H1 (cell line): ENCODE measurements at regions not wholly inside any gene's neighbourhood (a gene's known extent, or its start where the extent isn't known, plus 50 kb on each side); places are given as distances from the start of the nearest gene placed in this dataset.

Experiments
- CTCF ChIA-PET: fragments of 300-600 bp; sonication (Branson Sonifier 250); formaldehyde crosslinking; loops from one replicate; lab custom pipeline; 2021; ENCODE audit not compliant: partially characterized antibody; lab: Charles Lee
- POLR2A ChIA-PET: fragments of 300-600 bp; sonication (Branson Sonifier 250); formaldehyde crosslinking; loops from one replicate; lab custom pipeline; 2021; ENCODE audit warnings: inconsistent platforms; ENCODE audit not compliant: partially characterized antibody; lab: Charles Lee
- DNase-seq, 2 experiments: peaks; one replicate each; pipeline versions ENCODE4 v3.0.0 to v3.0.0-alpha.2; 2010 to 2022; ENCODE audit warnings: low spot score in 2 of 2, low read depth in 1 of 2, mixed read lengths in 1 of 2
- FAIRE-seq: peaks from 2 replicates; lab custom pipeline; 2011; peaks lifted over from hg19 to GRCh38; lab: Jason Lieb, UNC
- H2AFZ ChIP-seq: 2 replicates; pipeline ENCODE4 v1.8.1; 2012; ENCODE audit warnings: low read length, inconsistent platforms
- H2AK5ac ChIP-seq: 2 replicates; pipeline ENCODE4 v1.6.1; 2013; ENCODE audit warnings: low read depth, low read length
- H2BK120ac ChIP-seq: replicated peaks from 2 replicates; pipeline ENCODE3; 2013; ENCODE audit warnings: low read depth, low read length, inconsistent platforms
- H2BK12ac ChIP-seq: 2 replicates; pipeline ENCODE4 v1.6.1; 2013; ENCODE audit warnings: low read depth, low read length
- H2BK15ac ChIP-seq: 2 replicates; pipeline ENCODE4 v1.6.1; 2013; ENCODE audit warnings: low read length
- H2BK20ac ChIP-seq: 2 replicates; pipeline ENCODE4 v1.6.1; 2013; ENCODE audit warnings: low read length
- H2BK5ac ChIP-seq: 2 replicates; pipeline ENCODE4 v1.6.1; 2013; ENCODE audit warnings: low read depth, low read length
- H3K14ac ChIP-seq: 2 replicates; pipeline ENCODE4 v1.6.1; 2013; ENCODE audit warnings: inconsistent platforms; ENCODE audit not compliant: insufficient read length
- H3K18ac ChIP-seq: 2 replicates; pipeline ENCODE4 v1.6.1; 2013; ENCODE audit warnings: low read length; ENCODE audit errors: extremely low read depth
- H3K23ac ChIP-seq: 2 replicates; pipeline ENCODE4 v1.6.1; 2013; ENCODE audit warnings: inconsistent platforms; ENCODE audit not compliant: insufficient read length
- H3K23me2 ChIP-seq: 2 replicates; pipeline ENCODE4 v1.6.1; 2013; ENCODE audit warnings: low read depth, low read length
- H3K27ac ChIP-seq: 2 replicates; pipeline ENCODE4 v1.6.1; 2011; ENCODE audit warnings: low read depth, low read length, inconsistent platforms
- H3K27me3 ChIP-seq, 4 experiments: replicated peaks in 1 of 4; 1 replicate in 1 of 4; 2 replicates in 3 of 4; pipeline versions ENCODE4 v1.6.1 to v1.8.1; 2011 to 2013; ENCODE audit warnings: low read length in 3 of 4, mild to moderate bottlenecking in 3 of 4, inconsistent platforms in 2 of 4, mixed read lengths in 2 of 4, moderate library complexity in 1 of 4; ENCODE audit not compliant: control insufficient read depth in 3 of 4, insufficient read depth in 3 of 4; ENCODE audit errors: extremely low read depth in 1 of 4
- H3K36me3 ChIP-seq, 4 experiments: 2 replicates each; pipeline versions ENCODE4 v1.6.1 to v1.8.1; 2011 to 2013; ENCODE audit warnings: mild to moderate bottlenecking in 4 of 4, low read length in 3 of 4, moderate library complexity in 2 of 4, control low read depth in 1 of 4, inconsistent platforms in 1 of 4; ENCODE audit not compliant: insufficient read depth in 4 of 4, control insufficient read depth in 2 of 4
- H3K4ac ChIP-seq: replicated peaks from 2 replicates; pipeline ENCODE3; 2013; ENCODE audit warnings: low read length, low read depth, mixed read lengths, inconsistent platforms; ENCODE audit not compliant: insufficient read length
- H3K4me1 ChIP-seq, 4 experiments: replicated peaks in 1 of 4; 1 replicate in 1 of 4; 2 replicates in 3 of 4; pipeline versions ENCODE4 v1.6.1 to v1.8.1; 2011 to 2013; ENCODE audit warnings: low read length in 3 of 4, inconsistent platforms in 2 of 4, mixed read lengths in 1 of 4; ENCODE audit not compliant: insufficient read depth in 4 of 4, control insufficient read depth in 3 of 4
- H3K4me2 ChIP-seq, 2 experiments: 2 replicates each; pipeline versions ENCODE4 v1.6.1 to v1.8.1; 2011 to 2013; ENCODE audit warnings: low read depth in 2 of 2, low read length in 2 of 2, control low read depth in 1 of 2, inconsistent platforms in 1 of 2, mild to moderate bottlenecking in 1 of 2; ENCODE audit not compliant: insufficient read depth in 1 of 2
- H3K4me3 ChIP-seq, 4 experiments: fragments of 200-600, 300-600 bp in 1 of 4; sonication (generic), shearing (Covaris generic), sonication (Bioruptor Twin) in 1 of 4; 2 replicates each; pipeline versions ENCODE4 v1.5.1 to v1.8.1; 2011 to 2016; ENCODE audit warnings: low read length in 4 of 4, low read depth in 3 of 4, control low read depth in 2 of 4, inconsistent platforms in 2 of 4, mild to moderate bottlenecking in 2 of 4, mixed read lengths in 1 of 4, moderate library complexity in 1 of 4; ENCODE audit not compliant: insufficient read depth in 2 of 4; ENCODE audit errors: extremely low read depth in 1 of 4
- H3K56ac ChIP-seq: replicated peaks from 2 replicates; pipeline ENCODE3; 2013; ENCODE audit warnings: low read depth, mild to moderate bottlenecking, mixed read lengths, low read length, inconsistent platforms; ENCODE audit not compliant: insufficient read length
- H3K79me1 ChIP-seq: 2 replicates; pipeline ENCODE4 v1.6.1; 2013; ENCODE audit warnings: low read depth, low read length, control low read depth
- H3K79me2 ChIP-seq, 2 experiments: 2 replicates each; pipeline versions ENCODE4 v1.6.1 to v1.8.1; 2012 to 2013; ENCODE audit warnings: low read length in 2 of 2, mild to moderate bottlenecking in 2 of 2, inconsistent platforms in 1 of 2; ENCODE audit not compliant: insufficient read depth in 2 of 2, control insufficient read depth in 1 of 2
- H3K9ac ChIP-seq, 4 experiments: replicated peaks in 1 of 4; 1 replicate in 1 of 4; 2 replicates in 3 of 4; pipeline versions ENCODE4 v1.6.1 to v1.8.1; 2011 to 2013; ENCODE audit warnings: low read depth in 3 of 4, low read length in 3 of 4, control low read depth in 2 of 4, mild to moderate bottlenecking in 2 of 4, moderate library complexity in 2 of 4, inconsistent platforms in 1 of 4; ENCODE audit errors: extremely low read depth in 1 of 4
- H3K9me3 ChIP-seq, 2 experiments: 2 replicates each; pipeline versions ENCODE4 v1.6.1 to v1.8.1; 2012 to 2013; ENCODE audit warnings: mild to moderate bottlenecking in 2 of 2, moderate library complexity in 2 of 2, control low read depth in 1 of 2, inconsistent platforms in 1 of 2, low read depth in 1 of 2, low read length in 1 of 2, mixed read lengths in 1 of 2; ENCODE audit not compliant: insufficient read depth in 2 of 2
- H4K20me1 ChIP-seq, 2 experiments: replicated peaks in 1 of 2; 2 replicates each; pipeline versions ENCODE3 to v1.8.1; 2011 to 2013; ENCODE audit warnings: inconsistent platforms in 2 of 2, low read length in 2 of 2, mild to moderate bottlenecking in 1 of 2; ENCODE audit not compliant: insufficient read depth in 2 of 2, control insufficient read depth in 1 of 2
- H4K5ac ChIP-seq: 2 replicates; pipeline ENCODE4 v1.6.1; 2013; ENCODE audit warnings: low read length, low read depth, mixed read lengths, inconsistent platforms; ENCODE audit not compliant: insufficient read length
- H4K8ac ChIP-seq: 2 replicates; pipeline ENCODE4 v1.8.0; 2013; ENCODE audit warnings: mild to moderate bottlenecking, moderate library complexity, low read length, inconsistent platforms; ENCODE audit not compliant: insufficient read depth; ENCODE audit errors: extremely low read depth
- H4K91ac ChIP-seq: replicated peaks from 2 replicates; pipeline ENCODE3; 2013; ENCODE audit warnings: low read length, mixed read lengths, inconsistent platforms; ENCODE audit not compliant: insufficient read length
- BCL11A ChIP-seq, 2 experiments: IDR thresholded peaks; one replicate each; pipeline ENCODE4 v1.6.1; 2011; ENCODE audit warnings: low read depth in 2 of 2, low read length in 2 of 2, mild to moderate bottlenecking in 2 of 2
- KDM4A ChIP-seq: IDR thresholded peaks from one replicate; pipeline ENCODE4 v1.7.1; 2012; ENCODE audit warnings: low read depth, mild to moderate bottlenecking, moderate library complexity, low read length, inconsistent platforms; ENCODE audit not compliant: severe bottlenecking
- PHF8 ChIP-seq: fragments of 200-600 bp; sonication (generic); conservative IDR thresholded peaks from 2 replicates; pipeline ENCODE4 v1.7.1; 2012; ENCODE audit warnings: low read depth, mild to moderate bottlenecking, inconsistent platforms, low read length, moderate library complexity
- POLR2A ChIP-seq, 2 experiments: IDR thresholded peaks; 1 replicate in 1 of 2; 2 replicates in 1 of 2; pipeline ENCODE4 v1.6.1; 2011; ENCODE audit warnings: low read depth in 2 of 2, low read length in 2 of 2, mild to moderate bottlenecking in 2 of 2; ENCODE audit errors: control extremely low read depth in 1 of 2
- POLR2AphosphoS5 ChIP-seq: IDR thresholded peaks from 2 replicates; pipeline ENCODE4 v1.6.1; 2011; ENCODE audit warnings: low read depth, low read length
- RBBP5 ChIP-seq: IDR thresholded peaks from 2 replicates; pipeline ENCODE4 v1.7.1; 2012; ENCODE audit warnings: low read depth, mild to moderate bottlenecking, inconsistent platforms, low read length, moderate library complexity, borderline replicate concordance
- RXRA ChIP-seq: IDR thresholded peaks from 2 replicates; pipeline ENCODE4 v1.6.1; 2011; ENCODE audit warnings: low read depth, mild to moderate bottlenecking, low read length, moderate library complexity; ENCODE audit not compliant: insufficient read depth
- SIRT6 ChIP-seq: IDR thresholded peaks from one replicate; pipeline ENCODE4 v1.7.1; 2012; ENCODE audit warnings: low read length, inconsistent platforms
- TCF12 ChIP-seq: IDR thresholded peaks from 2 replicates; pipeline ENCODE4 v1.6.1; 2011; ENCODE audit warnings: low read depth, mild to moderate bottlenecking, low read length
- WGBS, 2 experiments: shearing (Covaris generic) in 1 of 2; methylation state at CpG; one replicate each; pipeline versions ENCODE4 v1.1.6 to v1.1.7; 2013 to 2015; ENCODE audit warnings: low lambda C conversion rate in 2 of 2, mixed read lengths in 2 of 2, inconsistent platforms in 1 of 2, low coverage in 1 of 2, missing lambda C conversion rate in 1 of 2; ENCODE audit not compliant: insufficient replicate concordance in 2 of 2, insufficient coverage in 1 of 2, insufficient read length in 1 of 2; ENCODE audit errors: extremely low coverage in 1 of 2, missing lambda C conversion rate in 1 of 2; 5-methylcytosine and 5-hydroxymethylcytosine counted together
- TF ChIP-seq, protein P1 (sequence below), 3 experiments: IDR thresholded peaks; 1 replicate in 2 of 3; 2 replicates in 1 of 3; pipeline versions ENCODE4 v1.5.1 to v1.6.1; 2011; ENCODE audit warnings: low read length in 3 of 3, mild to moderate bottlenecking in 3 of 3, inconsistent platforms in 2 of 3, low read depth in 1 of 3, moderate library complexity in 1 of 3; ENCODE audit not compliant: insufficient read depth in 1 of 3; ENCODE audit errors: control extremely low read depth in 1 of 3

DNA sequence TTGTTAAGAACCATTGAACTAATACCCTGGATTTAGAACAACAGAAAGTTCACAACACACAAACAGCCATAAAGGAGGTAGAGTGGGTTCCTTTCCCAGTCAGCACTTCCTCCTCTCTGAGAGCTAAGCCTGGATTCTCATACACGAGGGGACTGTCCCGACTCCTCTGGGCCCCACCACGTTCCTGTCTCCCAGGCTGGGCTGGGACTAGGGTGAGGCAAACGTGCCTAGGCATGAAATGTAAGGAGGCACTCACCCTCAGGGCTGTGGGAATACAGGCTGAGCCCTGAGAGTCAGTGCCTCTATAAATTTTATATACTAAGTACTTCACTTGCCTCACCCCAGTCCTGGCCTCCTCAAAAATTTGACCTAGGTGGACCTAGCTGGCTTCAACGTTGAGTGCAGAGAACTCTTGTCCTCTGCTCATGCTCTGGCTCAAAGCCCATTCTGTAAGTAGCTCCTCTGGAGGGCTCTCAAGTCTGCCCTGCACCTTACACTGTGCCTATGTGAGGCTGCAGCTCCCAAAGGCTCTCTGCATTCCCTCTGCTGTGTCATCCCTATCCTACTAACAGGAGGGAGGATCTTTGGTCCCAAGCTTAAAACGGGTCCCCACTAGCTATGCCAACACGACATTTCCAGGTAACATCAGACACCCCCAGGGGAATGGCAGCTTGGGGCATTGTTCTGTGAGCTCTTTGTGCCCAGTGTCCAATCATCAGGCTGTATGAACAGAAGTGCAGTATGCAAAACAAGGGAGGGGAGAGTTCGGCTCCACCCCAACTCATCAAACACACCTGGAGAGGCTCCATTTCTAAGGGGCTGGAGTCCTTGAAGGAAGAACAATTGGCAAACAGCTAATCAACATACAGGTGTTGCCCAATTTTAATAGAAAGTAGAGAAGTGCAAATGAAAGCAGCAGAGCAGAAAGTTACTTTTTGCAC is 233.2 kb downstream of the RPLP1 start:
- no peak overlapping the region for H3K14ac ChIP-seq
- H3K9ac ChIP-seq, result no peak overlapping the region; a peak in 1 of 7 replicates
- no peaks in the 10 kb centered on the region for H4K20me1 ChIP-seq
- H2BK15ac ChIP-seq, result 0 out of 2 replicates have a peak overlapping the region, but pooled peaks have one; percentile 22
- no peak overlapping the region for H2BK12ac ChIP-seq
- no peaks in the 10 kb centered on the region for H3K4me1 ChIP-seq
- DNase-seq (no peak), FAIRE-seq (no peak)
- H3K18ac ChIP-seq, result no peak overlapping the region
- no peak overlapping the region for H3K4me3 ChIP-seq
- H3K4me2 ChIP-seq, result no peak overlapping the region
- no peak overlapping the region for H2AK5ac ChIP-seq
- H3K9me3 ChIP-seq, result 0 out of 4 replicates have a peak, but pooled peaks cover 7% of the 10 kb centered on the region in 2 experiments
- no peak overlapping the region for H4K5ac ChIP-seq
- ChIA-PET POLR2A (interaction anchor here (1.1 kb wide), 1 partner anchor 10 kb away, joined by 3 read pairs; no protein-coding TSS in a partner anchor), CTCF (interaction anchor here (0.6 to 1.8 kb wide), 7 partner anchors 13 to 82 kb away, joined by 3 to 5 read pairs (median 3); no protein-coding TSS in a partner anchor)
- 86% methylated on average over 8 of the region's 8 CpGs; no CpG with 5 or more reads in 1 of the 2 experiments for WGBS, 2 experiments
- no peak overlapping the region for H3K27ac ChIP-seq
- no peak overlapping the region for H4K8ac ChIP-seq
- H3K79me1 ChIP-seq, result no peaks in the 10 kb centered on the region
- H2BK5ac ChIP-seq, result no peak overlapping the region
- no peaks in the 10 kb centered on the region for H3K23me2 ChIP-seq
- H3K36me3 ChIP-seq, result no peaks in the 10 kb centered on the region
- H3K56ac ChIP-seq, result no peak overlapping the region
- no peak overlapping the region for H3K23ac ChIP-seq
- H3K79me2 ChIP-seq, result no peaks in the 10 kb centered on the region
- no peak overlapping the region for H3K4ac ChIP-seq
- no peak overlapping the region for H2BK20ac ChIP-seq
- no peak overlapping the region for H2BK120ac ChIP-seq
- no peaks in the 10 kb centered on the region for H3K27me3 ChIP-seq
- no peak overlapping the region for H2AFZ ChIP-seq
- H4K91ac ChIP-seq, result no peak overlapping the region
- TF ChIP-seq RBBP5, result no peak
- no peak for TF ChIP-seq POLR2A (IDR thresholded peaks at IDR 0.05; ENCODE audit: control extremely low read depth in 1 of 2, low read depth in 2 of 2, low read length in 2 of 2)
- no peak for TF ChIP-seq SIRT6
- no peak for TF ChIP-seq PHF8
- TF ChIP-seq, protein P1, sequence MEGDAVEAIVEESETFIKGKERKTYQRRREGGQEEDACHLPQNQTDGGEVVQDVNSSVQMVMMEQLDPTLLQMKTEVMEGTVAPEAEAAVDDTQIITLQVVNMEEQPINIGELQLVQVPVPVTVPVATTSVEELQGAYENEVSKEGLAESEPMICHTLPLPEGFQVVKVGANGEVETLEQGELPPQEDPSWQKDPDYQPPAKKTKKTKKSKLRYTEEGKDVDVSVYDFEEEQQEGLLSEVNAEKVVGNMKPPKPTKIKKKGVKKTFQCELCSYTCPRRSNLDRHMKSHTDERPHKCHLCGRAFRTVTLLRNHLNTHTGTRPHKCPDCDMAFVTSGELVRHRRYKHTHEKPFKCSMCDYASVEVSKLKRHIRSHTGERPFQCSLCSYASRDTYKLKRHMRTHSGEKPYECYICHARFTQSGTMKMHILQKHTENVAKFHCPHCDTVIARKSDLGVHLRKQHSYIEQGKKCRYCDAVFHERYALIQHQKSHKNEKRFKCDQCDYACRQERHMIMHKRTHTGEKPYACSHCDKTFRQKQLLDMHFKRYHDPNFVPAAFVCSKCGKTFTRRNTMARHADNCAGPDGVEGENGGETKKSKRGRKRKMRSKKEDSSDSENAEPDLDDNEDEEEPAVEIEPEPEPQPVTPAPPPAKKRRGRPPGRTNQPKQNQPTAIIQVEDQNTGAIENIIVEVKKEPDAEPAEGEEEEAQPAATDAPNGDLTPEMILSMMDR (IDR thresholded peaks at IDR 0.05; ENCODE audit: control extremely low read depth in 1 of 3, insufficient read depth in 1 of 3, low read depth in 1 of 3, low read length in 3 of 3), result no peak
- no peak for TF ChIP-seq RXRA
- TF ChIP-seq KDM4A, result no peak
- no peak for TF ChIP-seq TCF12
- TF ChIP-seq POLR2AphosphoS5, result no peak
- no peak for TF ChIP-seq BCL11A (IDR thresholded peaks at IDR 0.05; ENCODE audit: low read depth in 2 of 2, low read length in 2 of 2)
